NCI-H2196 (cell line): ENCODE measurements at regions not wholly inside any gene's neighbourhood (a gene's known extent, or its start where the extent isn't known, plus 50 kb on each side); places are given as distances from the start of the nearest gene placed in this dataset.

Source experiments
- DNase-seq: peaks from one replicate; lab custom pipeline; 2025; ENCODE audit not compliant: unreplicated experiment; lab: John Stamatoyannopoulos, UW

DNA sequence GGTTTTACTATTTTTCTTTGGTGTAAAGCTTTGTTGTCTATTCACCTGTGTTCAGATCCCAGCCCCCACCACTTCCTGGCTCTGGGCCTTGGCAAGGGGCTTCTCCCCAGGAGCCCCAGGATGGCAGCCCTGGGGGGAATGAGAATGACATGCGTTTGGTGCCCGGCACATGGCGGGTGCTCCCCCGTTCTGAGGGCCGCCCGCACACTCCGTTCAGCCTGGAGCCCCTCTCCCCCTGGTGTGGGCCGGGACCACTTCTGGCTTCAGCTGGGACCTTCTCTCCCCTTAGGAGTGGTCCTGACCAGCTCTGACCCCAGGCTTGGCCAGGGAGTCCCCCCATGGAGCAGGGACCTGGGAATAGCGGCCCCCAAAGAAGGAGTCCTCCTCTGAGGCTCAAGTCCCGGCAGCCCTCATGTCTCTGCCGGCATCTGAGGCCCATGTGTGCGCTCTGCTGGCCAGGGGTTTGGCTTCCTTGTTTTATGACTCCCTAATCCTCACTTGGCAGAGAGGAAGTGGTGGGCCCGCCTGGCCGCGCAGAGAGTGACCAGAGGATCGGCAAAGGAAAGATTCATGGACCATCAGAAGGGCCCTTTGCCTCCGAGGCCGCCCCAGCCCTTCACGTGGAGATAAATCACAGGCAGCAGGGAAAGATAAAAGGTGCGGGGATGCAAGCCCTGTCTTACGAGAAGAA is 57.0 kb upstream of the LMX1B start:
- no peak for DNase-seq

DNA sequence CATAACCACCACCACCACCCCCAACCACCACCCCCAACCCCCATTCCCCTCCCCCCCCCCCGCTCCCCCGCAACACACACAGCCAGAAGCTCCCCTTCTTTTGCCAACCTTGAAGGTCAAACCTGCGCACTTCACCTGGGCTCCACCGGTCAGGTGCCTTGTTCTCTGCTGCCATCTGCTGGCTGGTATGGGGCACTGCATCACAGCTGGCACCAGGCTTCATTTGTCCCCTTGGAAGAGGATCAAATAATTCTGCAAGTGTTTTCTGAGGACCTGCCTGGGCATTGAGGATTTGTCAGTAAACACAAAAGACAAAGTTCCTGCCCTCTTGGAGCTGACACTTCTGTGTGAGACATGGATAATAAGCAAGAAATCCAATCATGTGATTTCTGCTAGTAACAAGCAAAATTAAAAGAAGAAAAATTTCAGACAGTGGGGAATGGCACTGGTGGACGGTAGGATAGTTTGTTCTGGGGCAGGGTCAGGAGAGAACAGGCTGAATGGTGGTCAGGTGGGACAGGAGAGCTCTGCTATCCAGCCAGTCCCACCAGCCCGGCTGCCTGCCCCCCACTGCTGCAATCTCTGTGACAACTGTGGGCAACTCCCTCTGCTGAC is 55.6 kb upstream of the LMX1B start:
- peak; percentile 65 for DNase-seq

DNA sequence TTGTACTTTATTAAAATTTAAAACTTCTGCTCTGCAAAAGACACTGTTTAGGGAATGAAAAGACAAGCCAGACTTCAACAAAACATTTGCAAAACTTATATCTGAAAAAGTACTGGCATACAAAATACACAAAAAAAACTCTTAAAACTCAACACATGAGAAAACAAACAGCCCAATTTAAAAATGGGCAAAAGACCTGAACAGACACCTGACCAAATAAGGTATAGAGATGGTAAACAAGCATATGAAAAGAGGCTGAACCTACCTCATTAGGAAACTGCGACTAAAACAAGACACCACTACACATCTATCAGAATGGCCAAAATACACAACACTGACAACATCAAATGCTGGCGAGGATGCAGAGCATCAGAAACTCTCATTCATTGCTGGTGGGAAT is 54.4 kb upstream of the LMX1B start:
- DNase-seq, result no peak

DNA sequence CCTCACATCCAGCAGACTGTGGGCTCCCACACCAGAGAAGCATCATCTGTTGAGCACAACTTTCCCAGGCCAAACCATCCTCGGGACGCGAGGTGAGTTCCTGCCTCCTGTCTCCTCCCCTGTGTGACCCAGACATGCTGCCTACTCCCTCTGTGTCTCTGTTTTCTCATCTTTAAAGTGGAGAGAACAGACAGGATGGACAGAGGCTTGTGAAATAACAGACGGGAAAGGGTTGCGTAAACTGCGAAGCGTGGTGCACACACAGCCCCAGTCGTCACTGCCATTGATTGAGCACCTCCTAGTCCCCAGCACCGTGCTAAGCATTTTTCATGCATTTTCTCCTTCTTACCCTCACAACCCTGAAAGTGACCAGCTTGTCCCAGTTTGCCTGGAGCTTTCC is 52.1 kb upstream of the LMX1B start:
- DNase-seq, result no peak

DNA sequence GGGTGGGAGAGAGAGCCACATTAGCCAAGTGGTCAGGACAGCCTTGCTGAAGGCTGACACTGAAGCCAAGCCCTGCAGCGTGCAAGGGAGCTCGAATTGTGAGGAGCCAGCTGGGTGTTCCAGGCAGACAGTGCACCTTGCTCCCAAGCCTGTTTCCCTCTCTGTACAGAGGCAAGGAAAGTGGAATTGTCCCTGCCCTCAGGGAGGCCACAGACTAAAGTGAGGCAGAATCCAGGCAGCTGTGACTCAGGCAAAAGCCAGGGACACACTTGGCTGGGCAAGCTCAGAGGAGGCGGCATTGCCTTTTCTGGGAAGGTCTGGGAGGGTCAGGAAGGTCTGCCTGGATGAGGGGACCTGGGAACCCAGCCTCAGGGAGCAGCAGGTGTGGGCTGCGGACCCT is 50.2 kb upstream of the LMX1B start:
- no peak for DNase-seq
